Motor neuron (in vitro differentiated cells): ENCODE measurements at regions not wholly inside any gene's neighbourhood (a gene's known extent, or its start where the extent isn't known, plus 50 kb on each side); places are given as distances from the start of the nearest gene placed in this dataset.

ENCODE experiments used
- ATAC-seq, 8 experiments: fragments of 200-7000 bp; cut with Tn5 transposase; replicated peaks in 6 of 8; 2 replicates each; pipeline ENCODE4 v1.8.0; 2021; ENCODE audit warnings: mild to moderate bottlenecking in 8 of 8, moderate library complexity in 8 of 8
- H3K27ac ChIP-seq, 2 donors: fragments of 250-450 bp; sonication (Bioruptor Pico); 2 replicates each; pipeline ENCODE4 v1.9.0; 2021; ENCODE audit warnings: antibody characterized with exemption in 2 of 2, mild to moderate bottlenecking in 2 of 2, moderate library complexity in 1 of 2
- H3K4me1 ChIP-seq, 2 donors: fragments of 250-450 bp; sonication (Bioruptor Pico); replicated peaks in 1 of 2; 2 replicates each; pipeline ENCODE4 v1.6.1; 2021; ENCODE audit warnings: antibody characterized with exemption in 2 of 2, mild to moderate bottlenecking in 2 of 2, moderate library complexity in 1 of 2
- H3K4me3 ChIP-seq, 5 donors: fragments of 250-450 bp; sonication (Bioruptor Pico); 2 replicates each; pipeline ENCODE4 v1.9.0; 2021; ENCODE audit warnings: antibody characterized with exemption in 5 of 5, mild to moderate bottlenecking in 5 of 5, moderate library complexity in 4 of 5
- WGBS, 10 experiments: fragments of 450-650 bp; shearing (Covaris generic); methylation state at CpG; one replicate each; pipeline ENCODE4 v1.0.0; 2022; 5-methylcytosine and 5-hydroxymethylcytosine counted together
- in situ Hi-C, 9 experiments: fragments of 400-800 bp; cut with MboI; loops; one replicate each; pipeline ENCODE4 v1.15.0; 2021; ENCODE audit warnings: low sequenced_read_pairs in 9 of 9, low pct_unique_long_range_greater_than_20kb in 2 of 9; ENCODE audit not compliant: unreplicated experiment in 9 of 9

DNA sequence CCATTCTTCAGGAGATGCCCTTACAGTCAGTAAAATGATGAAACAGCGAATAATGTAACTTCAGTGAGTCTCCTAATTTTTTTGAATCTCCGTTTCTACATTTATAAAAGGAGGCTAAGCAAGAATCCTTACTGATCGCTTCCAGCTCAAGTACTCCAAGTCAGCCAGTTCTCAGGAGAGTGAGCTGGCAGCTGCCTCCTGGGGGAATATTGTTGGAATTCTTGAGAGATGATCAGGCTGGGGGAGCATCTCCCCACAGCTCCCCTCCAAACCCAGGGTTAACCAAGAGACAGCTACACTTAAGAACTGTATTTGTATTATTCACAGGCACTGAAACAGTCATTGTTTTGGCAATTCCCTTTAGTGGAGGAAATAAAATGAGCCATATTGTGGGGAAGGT, 89.1 kb upstream of the PCSK2 start:
- in situ Hi-C loops = no loop called here
- Histone ChIP-seq H3K4me1 (peaks cover 2 to 16% of the 10 kb centered on the region in 2 donors), H3K27ac (no peak overlapping the region), H3K4me3 (no peak overlapping the region)
- 17 to 93% (median 79%) methylated on average over 1 to 3 of the region's 3 CpGs; no CpG with 5 or more reads in 3 of the 10 experiments for whole genome bisulfite sequencing, 10 experiments
- no peak for ATAC-seq

DNA sequence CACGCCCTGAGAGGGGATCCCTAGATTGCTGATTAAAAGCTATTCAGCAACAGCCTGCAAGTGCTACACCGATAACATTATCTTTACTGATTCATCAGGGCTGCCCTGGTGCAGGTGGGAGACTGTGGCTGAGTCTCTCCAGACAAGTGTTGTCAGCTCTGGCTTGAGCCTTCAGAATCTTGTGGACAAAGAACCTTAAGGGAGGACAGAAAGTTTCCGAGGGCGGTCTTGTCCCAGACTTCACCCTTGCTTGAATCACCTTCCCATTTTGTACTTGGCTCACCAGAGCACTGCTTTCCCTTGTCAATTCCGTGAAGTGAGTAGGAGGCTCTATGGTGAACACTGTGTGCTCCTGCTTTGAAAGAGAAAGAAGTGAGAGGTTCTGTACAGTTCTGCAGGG, 88.6 kb upstream of the PCSK2 start:
- H3K4me3 ChIP-seq = no peak overlapping the region
- WGBS, 10 experiments = 0 to 100% (median 65%) methylated on average over 1 to 3 of the region's 5 CpGs; no CpG with 5 or more reads in 2 of the 10 experiments
- H3K4me1 ChIP-seq = peaks cover 2 to 16% of the 10 kb centered on the region in 2 donors
- no peak for ATAC-seq
- in situ Hi-C loops = no loop called here
- H3K27ac ChIP-seq = no peak overlapping the region

DNA sequence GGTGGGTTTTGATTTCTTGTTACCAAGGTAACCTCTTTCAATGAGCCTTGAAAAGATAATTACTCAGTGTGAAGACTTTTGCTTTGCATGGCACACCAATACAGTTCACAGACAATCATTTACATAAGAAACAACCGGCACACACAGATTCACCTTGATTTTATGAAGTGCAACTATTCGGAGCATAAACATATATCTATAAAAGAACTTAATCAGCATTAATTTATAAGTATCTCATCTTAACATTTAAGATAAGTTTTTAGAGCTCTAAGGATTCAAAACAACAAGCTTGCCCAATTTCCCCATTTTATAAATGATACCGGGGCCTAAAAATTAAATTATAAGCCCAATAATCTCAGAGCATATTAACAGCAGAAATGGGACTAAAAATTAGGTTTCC, 85.9 kb upstream of the PCSK2 start:
- WGBS, 10 experiments = 0 to 90% (median 58%) methylated on average over 2 to 3 of the region's 3 CpGs; no CpG with 5 or more reads in 1 of the 10 experiments
- Histone ChIP-seq H3K27ac (no peak overlapping the region), H3K4me3 (no peak overlapping the region), H3K4me1 (peaks cover 2 to 16% of the 10 kb centered on the region in 2 donors)
- in situ Hi-C loops = no loop called here
- ATAC-seq = no peak

DNA sequence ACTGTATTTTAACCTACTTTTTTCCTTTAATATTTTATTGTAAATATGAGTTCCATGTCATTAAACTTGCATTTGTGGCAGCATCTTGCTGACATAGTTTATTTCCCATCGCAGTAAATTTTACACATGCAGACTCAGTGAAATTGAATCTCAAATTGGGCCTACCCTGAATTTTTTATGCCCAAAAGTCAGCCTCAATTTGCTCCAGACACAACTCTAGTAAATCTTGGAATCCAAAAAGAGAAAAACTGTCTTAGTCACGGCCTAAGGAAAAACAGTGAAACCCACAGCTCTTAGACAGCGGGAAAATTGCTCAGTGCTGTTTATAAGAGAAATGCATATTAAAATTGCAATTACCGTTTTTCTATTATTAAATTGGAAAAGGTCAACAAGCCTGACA, 85.3 kb upstream of the PCSK2 start:
- Histone ChIP-seq H3K27ac (no peak overlapping the region), H3K4me1 (peaks cover 2 to 16% of the 10 kb centered on the region in 2 donors), H3K4me3 (no peak overlapping the region)
- ATAC-seq = no peak
- in situ Hi-C loops = no loop called here
- WGBS, 10 experiments = 5 to 100% (median 81%) methylated on average over 1 to 4 of the region's 4 CpGs

DNA sequence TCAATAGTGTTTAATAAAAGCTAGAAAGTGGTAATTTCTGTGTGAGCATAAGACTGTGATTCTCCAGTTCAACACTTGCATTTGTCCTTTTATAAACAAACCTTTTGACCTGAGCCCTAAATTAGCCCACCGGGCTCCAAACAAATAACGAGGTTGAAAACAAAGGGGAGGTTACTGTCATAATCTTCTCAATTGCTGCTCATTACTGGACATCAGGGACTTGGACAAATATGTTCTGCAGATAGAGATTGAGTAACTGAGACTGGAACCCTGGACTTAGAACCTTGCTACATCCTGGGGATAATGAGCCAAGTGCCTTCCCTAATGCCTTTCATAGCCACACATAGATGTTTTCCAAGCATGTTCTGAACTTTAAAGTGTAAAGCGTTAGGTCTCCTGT, 84.2 kb upstream of the PCSK2 start:
- peaks cover 2 to 16% of the 10 kb centered on the region in 2 donors for H3K4me1 ChIP-seq
- 44 to 100% (median 81%) methylated on average over 2 to 3 of the region's 3 CpGs; no CpG with 5 or more reads in 1 of the 10 experiments for WGBS, 10 experiments
- no peak for ATAC-seq
- no peak overlapping the region for H3K4me3 ChIP-seq
- in situ Hi-C loops = no loop called here
- H3K27ac ChIP-seq = no peak overlapping the region

DNA sequence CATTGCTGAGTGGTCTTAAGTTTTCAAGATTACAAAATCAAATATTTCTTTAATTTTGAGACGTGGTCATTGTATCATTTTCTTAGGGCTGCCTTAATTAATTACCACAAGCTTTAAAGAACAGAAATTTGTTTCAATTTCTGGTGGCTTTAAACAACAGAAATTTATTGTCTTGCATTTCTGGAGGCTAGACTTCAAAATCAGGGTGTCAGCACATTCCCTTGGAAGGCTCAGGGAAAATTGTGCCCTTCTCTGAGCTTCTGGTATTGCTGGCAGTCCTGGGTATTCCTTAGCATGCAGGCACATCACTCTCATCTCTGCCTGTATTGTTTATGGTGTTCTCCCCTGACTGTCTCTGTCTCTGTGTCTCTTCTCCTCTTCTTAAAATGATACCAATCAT, 76.0 kb upstream of the PCSK2 start:
- Histone ChIP-seq H3K4me3 (no peak overlapping the region), H3K27ac (no peak overlapping the region), H3K4me1 (no peaks in the 10 kb centered on the region)
- WGBS, 10 experiments = 0 to 83% (median 33%) methylated on average over 1 of the region's 1 CpG; no CpG with 5 or more reads in 3 of the 10 experiments
- in situ Hi-C loops = no loop called here
- ATAC-seq = no peak

DNA sequence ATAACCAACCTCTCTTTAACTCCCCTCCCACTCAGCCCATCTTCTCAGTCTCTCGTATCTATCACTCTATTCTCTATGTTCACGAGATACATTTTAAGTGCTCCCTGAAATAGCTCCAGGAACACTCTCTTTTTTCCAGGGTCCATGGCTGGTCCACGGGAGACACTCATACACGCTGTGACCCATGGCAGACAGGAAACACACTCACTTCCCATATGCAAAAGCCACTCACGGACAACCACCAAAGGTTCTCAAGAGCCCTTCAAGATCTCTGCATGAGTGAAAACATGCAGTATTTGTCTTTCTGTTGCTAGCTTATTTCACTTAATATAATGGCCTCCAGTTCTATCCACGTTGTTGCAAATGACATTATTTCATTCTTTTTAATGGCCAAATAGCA, 71.4 kb upstream of the PCSK2 start:
- H3K27ac ChIP-seq = no peak overlapping the region
- no peak overlapping the region for H3K4me3 ChIP-seq
- no peak for ATAC-seq
- no peaks in the 10 kb centered on the region for H3K4me1 ChIP-seq
- in situ Hi-C loops = no loop called here
- 0 to 100% (median 82%) methylated on average over 2 to 6 of the region's 6 CpGs for WGBS, 10 experiments

DNA sequence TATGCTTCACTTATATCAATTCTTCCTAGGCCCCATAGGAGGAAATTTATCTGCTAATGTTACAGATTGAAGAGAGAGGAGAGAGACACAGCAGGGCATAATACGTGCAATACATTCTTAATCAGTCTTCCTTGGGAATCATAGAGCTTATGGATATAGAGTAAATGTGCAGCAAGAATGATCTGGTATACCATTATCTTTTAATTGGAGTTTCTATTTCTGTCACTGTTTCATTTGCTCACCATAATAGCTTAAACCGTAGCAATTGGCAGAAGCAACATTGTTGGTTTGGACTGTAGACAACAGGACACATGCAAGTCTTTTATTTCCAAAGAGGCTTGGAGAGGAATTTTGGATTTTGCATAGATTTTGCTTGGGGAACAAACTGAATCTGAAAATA, 68.1 kb upstream of the PCSK2 start:
- in situ Hi-C loops = no loop called here
- Histone ChIP-seq H3K4me1 (no peaks in the 10 kb centered on the region), H3K27ac (no peak overlapping the region), H3K4me3 (no peak overlapping the region)
- WGBS, 10 experiments = 0 to 100% (median 78%) methylated on average over 1 to 2 of the region's 2 CpGs; no CpG with 5 or more reads in 1 of the 10 experiments
- ATAC-seq = no peak

DNA sequence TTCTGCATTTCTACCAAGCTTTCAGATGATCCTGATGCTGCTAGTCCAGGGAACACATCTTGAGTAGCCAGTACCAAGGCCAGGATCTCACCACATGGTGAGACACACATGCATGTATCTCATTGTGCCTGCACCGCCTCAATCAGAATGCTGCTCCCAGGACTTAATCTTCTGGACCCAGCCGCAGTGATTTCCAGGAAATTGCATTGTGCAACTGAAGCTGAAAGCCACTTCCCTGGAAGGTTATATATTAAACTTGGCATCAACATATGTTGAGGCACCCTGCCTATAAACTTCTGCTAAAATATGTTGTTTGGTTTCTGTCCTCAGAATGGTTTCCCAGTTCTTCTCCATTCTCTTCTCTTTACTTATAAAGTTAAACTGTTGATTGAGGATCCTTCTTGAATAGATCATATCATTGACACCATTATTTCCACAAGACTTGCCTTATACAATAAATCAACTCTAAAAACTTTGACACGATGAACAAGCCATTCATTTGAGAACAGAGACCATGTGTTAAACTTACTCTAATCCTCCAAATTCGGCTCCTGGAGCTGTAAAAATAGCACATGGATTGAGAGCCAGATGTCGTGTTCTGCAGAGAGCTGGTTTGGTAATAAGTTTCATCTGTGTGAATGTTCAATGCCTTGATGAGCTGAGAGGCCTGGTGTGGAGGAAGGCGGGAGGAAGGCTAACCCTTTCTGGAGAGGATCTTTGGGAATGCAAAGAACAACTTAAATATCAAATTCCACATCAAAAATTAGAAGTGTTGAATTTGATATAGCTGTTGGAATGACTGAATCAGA, 65.0 kb upstream of the PCSK2 start:
- Histone ChIP-seq H3K27ac (no peak overlapping the region), H3K4me3 (no peak overlapping the region), H3K4me1 (no peaks in the 10 kb centered on the region)
- in situ Hi-C loops = no loop called here
- ATAC-seq = peak in 3 of 8 experiments; percentile 36 to 81 (median 77)
- 0 to 100% (median 64%) methylated on average over 1 to 6 of the region's 6 CpGs; no CpG with 5 or more reads in 1 of the 10 experiments for WGBS, 10 experiments

DNA sequence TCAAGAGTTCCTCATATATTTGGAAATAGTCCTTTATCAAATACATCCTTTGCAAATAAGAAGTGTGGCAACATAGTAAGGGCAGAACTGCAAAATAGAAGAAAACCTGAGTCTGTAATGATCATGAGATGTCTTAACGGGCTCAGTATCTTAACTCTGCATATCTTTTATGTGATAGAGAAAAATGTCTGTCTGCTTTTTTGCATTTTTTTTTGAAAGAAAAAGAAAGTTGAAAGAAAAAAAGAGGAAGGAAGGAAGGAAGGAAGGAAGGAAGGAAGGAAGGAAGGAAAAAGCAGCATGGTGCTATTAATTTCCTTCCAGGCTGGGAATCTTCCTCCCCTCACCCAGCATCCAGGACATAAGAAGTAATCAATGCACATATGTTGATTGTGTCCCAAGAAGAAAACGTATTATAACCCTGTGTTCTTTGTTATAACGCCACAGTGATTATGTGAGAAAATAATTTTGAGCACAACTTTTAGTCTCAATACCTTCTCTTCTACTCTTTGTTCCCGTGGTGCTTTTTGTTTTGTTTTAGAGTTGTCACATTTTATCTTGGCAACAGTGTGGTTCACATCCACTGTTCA, 58.7 kb upstream of the PCSK2 start:
- in situ Hi-C loops = no loop called here
- 20 to 96% (median 70%) methylated on average over 1 to 4 of the region's 4 CpGs; no CpG with 5 or more reads in 1 of the 10 experiments for WGBS, 10 experiments
- Histone ChIP-seq H3K4me1 (peaks cover 21 to 27% of the 10 kb centered on the region in 2 donors), H3K4me3 (no peak overlapping the region), H3K27ac (no peak overlapping the region)
- ATAC-seq = no peak

DNA sequence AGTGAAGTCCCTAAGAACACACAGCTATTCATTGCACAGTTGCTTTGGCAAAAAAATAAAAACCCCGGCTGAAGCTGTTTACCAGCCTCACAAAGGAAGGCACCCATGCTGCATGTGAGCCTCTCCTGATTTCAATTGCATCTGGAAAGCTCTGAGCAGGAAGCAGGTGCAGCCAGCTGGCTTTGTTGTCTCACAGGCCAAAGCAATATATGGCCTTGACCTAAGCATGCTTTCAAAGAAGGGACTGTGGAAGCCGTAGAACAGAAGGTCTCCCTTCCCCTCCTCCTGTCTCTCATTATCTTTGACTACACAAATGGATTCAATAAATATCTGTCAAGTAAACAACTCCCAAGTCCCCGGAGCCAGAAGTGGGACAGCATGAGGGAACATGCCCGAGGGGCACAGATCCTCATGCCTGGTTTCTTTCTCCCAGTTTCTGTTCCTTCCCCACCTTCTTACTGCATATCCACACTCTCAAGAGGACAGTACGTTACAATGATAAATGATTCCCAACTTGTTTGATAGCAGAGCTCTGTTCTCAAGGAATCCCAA, 57.2 kb upstream of the PCSK2 start:
- H3K4me3 ChIP-seq = no peak overlapping the region
- WGBS, 10 experiments = 12 to 40% (median 28%) methylated on average over 1 to 4 of the region's 5 CpGs; no CpG with 5 or more reads in 1 of the 10 experiments
- H3K27ac ChIP-seq = peak overlapping the region; percentile 43 to 44
- peaks cover 21 to 30% of the 10 kb centered on the region in 2 donors for H3K4me1 ChIP-seq
- peak in 6 of 8 experiments; percentile 43 to 94 (median 90) for ATAC-seq
- in situ Hi-C loops = no loop called here

DNA sequence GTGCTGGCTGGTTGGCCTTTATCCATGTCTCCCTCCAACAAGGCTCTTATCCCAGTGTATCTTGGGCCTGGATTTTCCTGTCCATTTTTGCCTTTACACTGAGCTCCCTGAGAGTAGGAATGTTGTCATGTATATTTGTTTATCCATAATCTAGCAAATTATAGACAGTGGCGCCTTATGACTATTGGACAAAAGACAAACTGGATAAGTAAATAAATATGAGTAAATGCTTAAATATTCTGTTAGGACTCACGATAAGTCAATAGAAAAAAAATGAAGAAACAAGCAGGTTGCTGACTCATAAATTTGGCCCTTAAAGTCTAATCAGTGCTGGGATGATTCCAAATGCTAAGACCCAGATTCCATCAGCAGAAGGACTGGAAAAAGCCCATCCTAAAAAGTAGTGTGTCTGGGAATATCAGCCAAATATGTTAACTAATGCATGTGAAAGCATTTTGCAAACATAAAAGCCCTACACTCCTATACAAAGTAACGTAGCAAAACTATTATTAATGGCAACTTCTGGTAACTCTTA, 55.0 kb upstream of the PCSK2 start:
- in situ Hi-C loops = no loop called here
- WGBS, 10 experiments = 27 to 100% (median 80%) methylated on average over 1 to 3 of the region's 3 CpGs; no CpG with 5 or more reads in 1 of the 10 experiments
- no peak overlapping the region for H3K4me3 ChIP-seq
- ATAC-seq = peak in 1 of 8 experiments; percentile 13
- no peak overlapping the region for H3K27ac ChIP-seq
- H3K4me1 ChIP-seq = peaks cover 21 to 30% of the 10 kb centered on the region in 2 donors
